KG1 (cell line): ENCODE measurements at regions not wholly inside any gene's neighbourhood (a gene's known extent, or its start where the extent isn't known, plus 50 kb on each side); places are given as distances from the start of the nearest gene placed in this dataset.

Experiments used
- DNase-seq: peaks from one replicate; lab custom pipeline; 2025; lab: John Stamatoyannopoulos, UW

- DNase-seq = no peak
Observed at GRCh38 chr2:14684516-14684915, 52.0 kb downstream of the LRATD1 start.

- DNase-seq = no peak
Observed at GRCh38 chr2:14690926-14691325, 58.4 kb downstream of the LRATD1 start.

GRCh38 chr2:14693874-14694273 is 61.4 kb downstream of the LRATD1 start:
- no peak for DNase-seq

- DNase-seq = no peak
Observed at GRCh38 chr2:14700753-14701152, 68.2 kb downstream of the LRATD1 start.

- DNase-seq = no peak
Observed at GRCh38 chr2:14702258-14702657, 69.7 kb downstream of the LRATD1 start.

GRCh38 chr2:14706201-14706600 is 73.7 kb downstream of the LRATD1 start:
- no peak for DNase-seq

GRCh38 chr2:14712111-14712510 is 79.6 kb downstream of the LRATD1 start:
- no peak for DNase-seq

- DNase-seq = no peak
Observed at GRCh38 chr2:14713248-14713647, 80.7 kb downstream of the LRATD1 start.

- DNase-seq = no peak
Observed at GRCh38 chr2:14715600-14715999, 83.1 kb downstream of the LRATD1 start.

GRCh38 chr2:14716319-14716718 is 83.8 kb downstream of the LRATD1 start:
- no peak for DNase-seq

- no peak for DNase-seq
Observed at GRCh38 chr2:14717131-14717530, 84.6 kb downstream of the LRATD1 start.

- no peak for DNase-seq
Observed at GRCh38 chr2:14720319-14720718, 87.8 kb downstream of the LRATD1 start.

- no peak for DNase-seq
Observed at GRCh38 chr2:14720739-14721138, 88.2 kb downstream of the LRATD1 start.

GRCh38 chr2:14722904-14723570 is 90.5 kb downstream of the LRATD1 start:
- DNase-seq = no peak

- DNase-seq = no peak
Observed at GRCh38 chr2:14723684-14724083, 91.2 kb downstream of the LRATD1 start.

GRCh38 chr2:14735696-14736095 is 103.2 kb downstream of the LRATD1 start:
- DNase-seq = no peak

- no peak for DNase-seq
Observed at GRCh38 chr2:14737201-14737600, 104.7 kb downstream of the LRATD1 start.

- DNase-seq = no peak
Observed at GRCh38 chr2:14743861-14744260, 111.3 kb downstream of the LRATD1 start.

- DNase-seq = no peak
Observed at GRCh38 chr2:14745288-14746076, 113.0 kb downstream of the LRATD1 start.

GRCh38 chr2:14746133-14746532 is 113.6 kb downstream of the LRATD1 start:
- DNase-seq = no peak

GRCh38 chr2:14747447-14747846 is 114.9 kb downstream of the LRATD1 start:
- no peak for DNase-seq

GRCh38 chr2:14749884-14750283 is 117.4 kb downstream of the LRATD1 start:
- no peak for DNase-seq

GRCh38 chr2:14750433-14750832 is 117.9 kb downstream of the LRATD1 start:
- no peak for DNase-seq

- DNase-seq = no peak
Observed at GRCh38 chr2:14751581-14751980, 119.1 kb downstream of the LRATD1 start.
